ENCODE measurements at regions not wholly inside any gene's neighbourhood (a gene's known extent, or its start where the extent isn't known, plus 50 kb on each side); places are given as distances from the start of the nearest gene placed in this dataset.

DNA sequence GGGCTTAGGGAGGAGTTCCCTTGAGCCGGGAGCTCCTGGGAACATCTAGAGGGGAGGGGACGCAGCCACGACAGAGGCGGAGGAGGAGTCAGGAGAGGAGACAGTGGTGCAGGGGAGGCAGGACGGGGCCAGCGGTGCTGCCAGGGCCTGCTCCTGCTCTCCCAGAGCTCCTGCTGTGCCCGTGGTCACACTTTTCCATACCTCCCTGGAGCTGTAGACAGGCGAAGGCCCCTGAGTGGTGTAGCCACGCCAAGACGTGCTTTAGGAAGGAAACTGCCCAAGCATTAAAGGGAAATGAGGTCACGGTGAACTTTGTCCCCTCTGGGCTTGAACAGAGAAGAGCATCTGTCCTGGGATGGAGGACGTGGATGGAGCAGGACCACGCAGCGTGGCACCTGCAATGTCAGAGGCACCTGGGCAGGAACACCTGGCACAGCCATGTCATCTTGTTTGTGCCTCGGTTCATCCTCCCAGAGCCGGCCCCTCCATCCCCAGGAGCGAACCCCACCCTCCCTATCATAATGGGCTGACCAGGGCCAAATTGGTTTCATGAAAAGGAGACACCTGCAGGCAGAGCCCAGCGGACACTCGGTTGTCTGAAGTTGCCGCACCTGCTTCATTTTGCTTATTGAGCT is 239.5 kb upstream of the SFSWAP start:
- TF ChIP-seq CTCF (conservative IDR thresholded peaks at IDR 0.05; ENCODE audit: low read depth, low read length) (no peak), EZH2 (IDR thresholded peaks at IDR 0.05; ENCODE audit: borderline replicate concordance, low read depth, low read length, poor library complexity, severe bottlenecking) (no peak)
